GM21786 (cell line): ENCODE measurements at regions not wholly inside any gene's neighbourhood (a gene's known extent, or its start where the extent isn't known, plus 50 kb on each side); places are given as distances from the start of the nearest gene placed in this dataset.

Experiments used
- ATAC-seq: cut with Tn5 transposase; IDR thresholded peaks from one replicate; pipeline ENCODE4 v1.9.1; 2021; ENCODE audit not compliant: unreplicated experiment

DNA sequence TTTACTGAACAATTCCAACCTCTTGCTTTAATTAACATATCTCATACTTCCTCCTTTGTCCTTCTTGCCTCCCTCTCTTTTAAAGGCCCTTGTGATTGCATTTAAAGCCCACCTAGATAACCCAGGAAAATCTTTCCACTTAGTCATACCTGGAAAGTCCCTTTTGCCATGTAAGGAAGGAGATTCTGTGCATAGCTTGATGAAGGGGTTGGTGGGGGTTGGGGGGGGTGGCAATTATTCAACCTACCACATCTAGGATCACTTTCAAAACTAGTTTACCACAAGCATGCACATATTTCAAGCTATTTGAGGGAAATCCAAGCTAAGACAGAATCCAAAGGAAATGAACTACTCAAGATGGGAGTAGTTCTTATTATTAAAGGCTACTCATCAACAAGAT lies 249.1 kb upstream of the PTBP2 start:
- ATAC-seq = no peak

DNA sequence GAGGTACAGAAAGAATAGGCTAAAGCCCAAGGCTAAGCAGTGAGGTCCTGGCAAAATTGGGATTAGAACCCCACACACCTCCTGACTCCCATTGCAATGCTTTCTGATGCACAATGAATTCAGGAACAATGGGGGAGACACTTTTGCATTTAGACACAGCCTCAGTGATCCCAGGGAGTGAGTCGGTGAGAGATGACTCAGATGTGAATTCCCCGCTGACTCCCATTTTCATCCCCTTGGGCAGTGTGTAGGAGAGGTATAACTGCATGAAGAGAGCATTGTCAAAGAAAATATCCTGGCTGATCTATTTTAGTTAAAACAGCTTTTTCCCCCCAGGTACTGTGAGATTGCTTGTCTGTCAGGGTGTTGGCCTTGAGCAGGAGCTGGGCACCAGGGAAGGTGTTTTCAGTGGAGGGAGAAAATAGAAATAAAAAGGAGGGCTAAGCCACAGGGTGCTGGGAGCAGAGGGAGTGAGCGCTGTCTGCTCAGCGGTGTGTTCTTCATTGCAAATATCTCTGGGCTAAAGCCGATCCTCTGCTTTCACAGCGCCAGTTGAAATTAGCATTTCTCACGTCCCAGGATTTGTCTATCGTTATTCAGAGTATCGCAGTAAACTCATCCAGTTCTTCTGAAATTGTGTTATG lies 247.7 kb upstream of the PTBP2 start:
- ATAC-seq = no peak

DNA sequence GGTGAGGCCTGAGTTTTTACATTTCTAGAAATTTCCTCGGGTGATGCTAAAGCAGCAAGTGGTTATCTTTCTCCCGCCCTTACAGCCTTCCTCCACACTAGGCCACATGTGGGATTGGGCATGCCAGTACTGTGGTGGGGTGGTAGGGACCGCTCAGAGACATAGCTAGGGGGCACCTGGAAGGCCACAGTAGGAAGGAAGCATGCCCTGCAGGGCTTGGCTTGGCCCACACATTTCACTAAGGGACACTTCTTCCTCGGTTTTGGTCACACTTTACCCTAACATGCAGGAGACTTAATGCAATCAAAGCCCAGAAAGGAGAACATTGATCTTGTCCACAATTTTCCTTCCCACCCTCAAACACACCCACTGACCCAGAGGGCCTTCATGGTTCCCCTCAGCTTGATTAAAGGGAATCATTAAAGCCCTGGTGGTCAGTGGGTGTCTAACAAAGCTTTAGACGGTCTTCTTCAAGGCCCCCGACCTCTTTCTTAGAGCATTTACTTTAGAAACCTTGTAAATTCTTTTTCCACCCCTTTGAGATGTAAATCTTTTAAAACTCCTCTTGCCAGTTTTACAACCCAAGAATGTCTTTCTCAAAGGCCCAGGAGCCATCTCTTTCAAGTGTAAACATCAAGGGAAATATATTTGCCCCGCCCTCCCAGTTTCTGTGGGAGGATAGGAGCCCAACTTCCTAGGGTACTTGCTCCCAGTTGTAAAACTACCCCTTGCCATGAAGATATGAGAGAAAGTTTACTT lies 246.4 kb upstream of the PTBP2 start:
- no peak for ATAC-seq

DNA sequence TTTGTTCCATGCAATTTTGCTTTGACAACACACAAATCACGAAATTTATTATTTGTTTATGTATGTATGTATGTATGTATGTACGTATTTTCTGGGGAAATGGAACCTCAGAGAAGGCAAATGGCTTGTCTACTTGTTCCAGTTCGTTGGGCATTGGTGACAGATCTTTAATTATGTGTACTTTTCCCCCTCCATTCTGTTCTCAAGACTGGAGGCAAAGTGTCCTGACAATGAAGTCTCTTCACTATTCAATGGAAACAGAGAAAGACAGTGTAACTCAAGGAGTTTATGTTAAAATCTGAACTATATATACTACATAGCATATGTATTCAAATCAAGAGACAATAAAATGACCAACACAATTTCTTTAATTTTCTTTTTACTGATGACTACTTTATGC lies 245.7 kb upstream of the PTBP2 start:
- no peak for ATAC-seq

DNA sequence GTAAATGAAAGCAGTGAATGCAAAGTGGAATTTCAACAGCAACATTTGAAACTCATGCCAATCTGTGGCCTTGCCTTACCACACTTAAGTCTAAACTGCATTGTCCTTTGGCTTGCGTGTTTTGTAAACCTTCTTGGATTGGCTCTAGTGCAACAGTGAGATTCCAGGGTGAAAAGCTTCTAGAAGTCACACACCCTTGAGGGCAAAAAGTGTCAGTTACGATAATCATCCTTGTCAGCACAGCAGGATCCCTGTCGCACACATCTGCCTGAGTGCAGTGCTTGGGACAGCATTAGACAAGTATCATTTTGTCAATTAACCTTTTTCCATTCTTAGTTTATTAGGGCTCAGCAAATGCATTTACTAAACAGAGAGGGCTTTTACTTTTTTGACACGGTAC lies 243.4 kb upstream of the PTBP2 start:
- ATAC-seq = no peak

DNA sequence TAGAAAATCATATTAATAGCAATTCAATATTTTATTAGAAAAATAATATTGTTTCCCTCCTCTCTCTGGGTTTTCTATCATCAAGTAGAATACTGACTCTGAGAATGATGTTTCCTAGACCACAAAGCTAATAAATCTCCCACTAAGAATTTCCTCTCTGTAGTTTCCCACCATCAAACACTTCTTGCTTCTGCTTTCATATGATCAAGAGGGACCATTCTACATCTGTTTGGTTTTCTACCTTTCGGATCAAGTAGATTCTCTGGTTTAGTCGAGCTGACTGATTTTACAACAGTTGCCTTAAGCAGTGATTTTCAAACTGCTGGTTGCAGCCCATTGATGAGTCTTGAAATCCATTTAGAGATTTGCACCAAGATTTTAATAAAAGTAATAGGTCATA lies 240.2 kb upstream of the PTBP2 start:
- no peak for ATAC-seq

DNA sequence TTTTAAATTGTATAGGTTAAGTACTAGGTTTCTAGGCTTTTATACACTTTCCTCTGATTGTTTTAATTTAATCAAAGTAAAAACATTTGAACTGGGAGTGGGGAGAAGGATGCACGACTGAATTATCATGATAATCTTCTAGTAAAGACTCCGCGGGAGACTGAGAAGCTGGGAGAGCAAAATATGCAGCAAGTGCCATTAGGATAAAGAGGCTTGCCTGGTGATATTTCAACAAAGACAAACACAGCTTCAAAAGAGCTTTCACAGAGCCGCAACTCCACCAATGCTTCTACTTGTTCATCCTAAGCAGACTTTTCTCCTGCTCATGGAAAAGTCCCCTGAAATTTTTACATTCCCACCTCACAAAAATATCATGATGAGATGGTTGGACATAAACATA lies 239.0 kb upstream of the PTBP2 start:
- ATAC-seq = no peak

DNA sequence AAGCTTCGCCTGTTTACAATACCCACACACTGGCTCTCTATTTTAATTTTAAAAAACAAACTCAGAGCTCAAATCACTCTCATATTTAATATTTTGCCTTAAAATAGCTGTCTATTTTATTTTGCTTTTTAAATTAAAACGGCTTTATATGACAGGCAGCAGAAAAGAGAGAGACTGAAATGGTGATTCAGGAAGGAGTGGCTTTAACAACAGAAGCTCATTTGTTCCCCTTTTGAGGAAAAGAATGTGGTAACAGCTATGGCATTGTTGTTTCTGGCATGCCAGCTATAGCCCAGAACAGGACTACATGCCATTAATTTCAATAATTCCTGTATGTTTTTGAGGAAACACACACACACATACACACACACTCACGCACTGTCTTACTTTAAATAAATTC lies 234.2 kb upstream of the PTBP2 start:
- no peak for ATAC-seq

DNA sequence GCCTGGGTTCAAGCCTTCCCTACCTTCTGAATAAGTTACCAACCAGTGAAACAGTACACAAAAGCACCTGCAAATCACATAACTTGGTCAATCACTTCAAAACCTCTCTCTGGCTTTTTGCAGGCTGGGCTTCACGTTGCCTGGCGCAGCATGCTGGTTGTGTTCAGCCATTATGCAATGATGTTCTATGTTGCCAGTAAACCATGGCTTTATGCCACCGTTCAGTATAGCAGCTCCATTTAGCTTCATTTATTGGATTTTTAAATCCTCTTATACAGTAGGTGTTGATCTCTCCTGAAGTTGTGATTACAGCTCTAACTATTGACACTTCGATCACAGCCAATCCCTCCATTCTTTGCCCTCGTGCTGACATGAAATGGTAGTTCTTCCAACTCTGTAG lies 233.6 kb upstream of the PTBP2 start:
- ATAC-seq = no peak

DNA sequence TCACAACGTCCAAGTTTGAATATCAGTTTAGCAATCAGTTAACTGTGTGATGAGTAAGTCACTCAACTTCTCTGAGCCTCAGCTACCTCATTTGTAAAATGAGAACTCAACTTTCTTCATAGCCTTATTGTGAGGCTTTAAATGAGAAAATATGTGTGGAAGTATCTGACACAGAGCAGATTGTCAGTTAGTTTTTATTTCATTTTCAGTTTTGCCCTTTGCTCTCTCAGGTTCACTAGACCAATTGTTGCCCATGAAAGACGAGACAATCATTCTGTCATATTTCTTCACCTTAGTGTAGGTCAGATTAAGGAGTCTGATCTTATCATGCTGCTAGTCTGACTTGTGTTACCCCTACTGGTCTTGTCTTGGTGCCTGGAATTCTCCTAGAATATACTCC lies 232.8 kb upstream of the PTBP2 start:
- peak; percentile 84 for ATAC-seq

DNA sequence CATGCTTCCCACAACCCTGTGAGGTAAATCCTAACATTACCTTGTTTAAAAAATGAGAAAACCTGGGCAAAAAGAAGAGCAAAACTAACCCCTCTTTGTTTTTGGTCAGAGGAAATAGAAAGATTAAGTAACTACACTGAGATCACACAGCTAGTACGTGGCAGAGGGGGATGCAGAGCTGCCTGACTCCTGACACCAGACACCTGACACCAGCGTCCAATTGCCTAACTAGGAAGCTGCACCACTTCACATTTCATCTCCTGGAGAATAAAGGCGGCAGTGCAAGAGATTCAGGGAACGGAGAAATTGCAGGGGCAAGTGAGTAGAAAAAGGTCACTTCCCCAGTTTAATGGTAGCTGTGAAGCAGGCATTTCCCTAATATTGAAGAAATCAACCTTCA lies 229.3 kb upstream of the PTBP2 start:
- ATAC-seq = no peak

DNA sequence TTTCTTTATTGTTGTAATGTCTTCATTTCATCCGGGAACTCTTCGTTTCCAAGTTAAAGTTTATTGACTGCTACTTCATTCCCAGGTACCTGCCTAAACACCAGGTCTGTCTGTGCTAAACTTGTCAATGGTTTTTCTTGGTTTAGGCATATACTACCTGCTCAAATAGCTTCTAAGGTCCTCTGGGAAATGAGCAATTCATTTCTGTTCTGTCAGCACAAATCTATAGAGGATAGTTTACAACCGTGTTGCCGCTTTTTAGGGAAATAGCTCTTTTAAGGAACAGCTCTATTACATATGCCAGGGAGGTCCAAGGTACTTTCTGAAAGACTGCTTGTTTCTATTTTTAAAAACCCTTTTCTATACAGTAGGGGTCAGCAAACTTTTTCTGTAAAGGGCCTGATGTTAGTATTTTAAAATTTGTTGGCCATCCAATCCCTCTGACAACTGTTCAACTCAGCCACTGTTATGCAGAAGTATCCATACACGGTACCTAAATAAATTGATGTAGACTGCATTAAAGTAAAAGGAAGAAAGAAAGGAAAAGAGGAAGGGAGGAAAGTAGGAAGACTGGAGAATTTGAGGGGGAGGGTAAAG lies 222.7 kb upstream of the PTBP2 start:
- no peak for ATAC-seq

DNA sequence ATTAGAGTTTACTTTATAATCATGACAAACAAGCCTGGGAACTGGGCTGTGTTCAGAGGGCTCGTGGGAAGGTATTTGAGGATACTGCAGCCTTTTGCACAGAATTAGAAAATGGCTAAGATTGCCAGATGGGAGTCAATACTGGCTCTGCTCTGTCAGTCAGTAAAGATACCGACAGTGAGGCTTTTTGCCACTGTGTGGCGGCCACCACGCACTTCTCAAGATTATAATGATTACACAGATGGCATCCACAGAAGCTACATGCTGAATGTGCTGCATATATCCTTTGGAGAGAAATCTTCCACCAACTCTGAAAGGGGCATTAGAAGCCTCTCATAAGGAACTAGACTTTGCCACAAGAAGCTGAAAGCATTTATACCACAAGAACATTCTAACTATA lies 213.4 kb upstream of the PTBP2 start:
- no peak for ATAC-seq

DNA sequence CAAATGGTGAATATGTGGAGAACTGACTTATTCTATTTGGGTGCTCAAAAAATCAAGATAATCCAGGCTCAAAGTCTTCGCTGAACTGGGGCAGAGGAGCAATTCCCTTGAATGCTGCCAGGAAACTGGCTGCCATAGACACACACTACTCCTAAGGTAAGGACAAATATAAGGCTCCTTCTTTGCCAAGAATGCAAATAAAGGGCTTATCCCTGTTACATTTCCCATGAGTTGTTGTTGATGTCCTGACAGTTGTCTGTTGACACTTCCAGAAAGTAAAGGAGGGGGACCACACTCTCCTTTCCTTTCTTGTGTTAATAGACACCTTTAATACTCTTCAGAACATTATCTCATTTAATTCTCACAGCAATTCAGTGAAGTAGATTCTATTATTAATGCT lies 212.2 kb upstream of the PTBP2 start:
- ATAC-seq = no peak

DNA sequence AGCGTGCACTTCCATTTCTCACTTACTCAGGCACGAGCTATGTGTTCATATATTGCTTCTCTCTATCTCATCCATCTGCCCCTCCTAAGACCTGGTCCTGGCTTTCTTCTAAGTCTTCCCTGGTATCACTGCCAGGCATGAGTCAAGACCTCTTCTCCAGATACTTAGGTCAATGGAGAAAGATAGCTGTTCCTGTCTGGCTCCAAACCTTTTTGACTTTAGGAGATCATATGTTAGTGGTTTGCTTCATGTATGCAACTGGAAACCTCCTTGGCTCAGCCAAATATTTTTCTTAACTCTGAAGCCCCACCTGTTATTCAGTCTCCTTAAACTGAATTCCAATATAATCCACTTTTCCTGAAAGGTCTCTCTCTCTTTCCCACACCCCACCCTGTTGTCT lies 211.6 kb upstream of the PTBP2 start:
- ATAC-seq = no peak

DNA sequence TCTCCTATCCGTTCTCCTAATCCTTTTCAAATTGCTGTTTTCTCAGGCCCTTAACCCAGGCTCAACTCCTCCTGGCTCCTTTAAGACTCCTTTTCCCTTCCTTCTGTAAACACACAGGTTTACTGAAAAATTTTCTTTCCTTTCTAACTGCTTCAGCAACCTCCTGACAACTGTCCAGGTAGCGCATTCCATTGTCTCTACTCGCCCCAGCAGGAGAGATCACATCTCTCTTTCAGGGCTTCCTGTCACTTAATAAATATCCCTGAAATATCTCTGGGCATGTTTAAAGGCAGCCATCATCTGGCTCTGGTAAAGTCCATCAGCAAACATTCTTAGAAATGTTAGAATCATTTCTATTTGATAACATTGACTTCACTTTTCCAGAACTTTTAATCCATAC lies 211.2 kb upstream of the PTBP2 start:
- no peak for ATAC-seq

DNA sequence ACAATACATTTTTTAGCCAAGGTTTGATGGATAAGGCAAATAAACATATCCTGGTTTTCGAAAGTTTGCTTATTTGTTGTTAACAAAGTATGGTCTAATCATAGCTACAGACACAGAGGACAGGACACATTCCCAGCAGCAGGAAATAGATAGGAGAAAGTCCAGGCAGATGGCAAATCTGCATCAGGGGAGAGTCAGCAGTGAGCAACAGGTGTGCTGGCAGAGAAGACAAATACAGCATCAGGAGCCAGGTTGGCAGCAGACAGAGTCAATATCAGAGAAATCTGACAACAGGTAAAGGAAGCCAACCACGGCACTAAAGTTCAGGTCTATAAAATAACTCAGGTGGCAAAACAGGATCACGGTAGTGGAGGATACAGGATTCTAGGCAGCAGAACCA lies 210.7 kb upstream of the PTBP2 start:
- no peak for ATAC-seq

DNA sequence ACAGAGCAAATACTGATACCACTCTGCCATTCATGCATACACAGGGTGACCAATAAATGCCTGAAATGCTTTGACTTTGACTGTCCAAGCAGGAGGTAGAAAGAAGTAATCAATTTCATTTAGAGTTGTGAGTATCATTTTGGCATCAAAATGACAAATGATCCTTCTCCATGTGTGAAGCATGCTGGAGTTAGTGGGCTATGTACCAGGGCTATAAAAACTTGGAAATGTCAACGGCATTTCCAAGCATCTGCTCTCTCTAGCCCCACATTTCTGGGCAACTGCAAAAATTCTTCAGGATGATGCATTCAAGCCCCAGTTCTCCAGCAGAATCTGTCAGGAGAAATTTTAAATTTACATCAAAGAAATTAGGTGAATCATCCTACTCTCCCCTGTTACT lies 208.4 kb upstream of the PTBP2 start:
- no peak for ATAC-seq

DNA sequence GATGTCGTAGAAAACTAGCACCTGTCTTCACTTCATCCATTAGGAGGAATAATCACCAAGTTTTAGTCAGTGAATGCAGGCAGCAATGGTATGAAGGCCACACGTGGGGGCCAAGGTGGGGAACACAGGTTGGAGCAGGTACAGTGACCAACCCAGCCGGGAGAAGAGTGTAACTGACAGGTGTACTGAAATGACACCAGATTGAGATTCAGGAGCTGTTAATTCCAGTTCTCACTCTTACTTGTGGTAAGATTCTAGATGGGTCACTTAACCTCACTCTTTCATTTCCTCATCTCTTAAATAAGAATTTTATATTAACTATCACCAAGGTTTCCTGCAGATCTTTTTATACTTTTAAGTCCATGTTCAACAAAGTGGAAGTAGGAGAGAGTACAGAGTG lies 206.2 kb upstream of the PTBP2 start:
- ATAC-seq = peak; percentile 75

DNA sequence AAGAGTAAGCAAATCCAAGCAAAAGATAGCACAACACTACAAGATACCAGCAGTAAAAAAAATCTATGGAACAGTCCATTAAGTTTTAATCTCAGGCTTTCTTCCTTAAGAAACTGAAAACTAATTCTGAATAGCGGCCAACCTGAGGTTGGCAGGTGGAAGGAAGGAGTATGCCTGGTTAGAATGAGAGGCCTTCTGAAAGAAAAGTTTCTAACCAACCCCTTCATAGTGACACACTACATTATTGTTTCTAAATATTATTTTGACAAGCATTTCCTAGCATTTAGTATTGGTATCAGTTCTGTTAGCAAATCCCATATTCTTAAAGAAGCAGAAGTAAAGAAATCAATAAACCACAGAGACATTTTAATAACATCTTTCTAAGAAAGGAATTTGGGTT lies 205.7 kb upstream of the PTBP2 start:
- ATAC-seq = no peak

DNA sequence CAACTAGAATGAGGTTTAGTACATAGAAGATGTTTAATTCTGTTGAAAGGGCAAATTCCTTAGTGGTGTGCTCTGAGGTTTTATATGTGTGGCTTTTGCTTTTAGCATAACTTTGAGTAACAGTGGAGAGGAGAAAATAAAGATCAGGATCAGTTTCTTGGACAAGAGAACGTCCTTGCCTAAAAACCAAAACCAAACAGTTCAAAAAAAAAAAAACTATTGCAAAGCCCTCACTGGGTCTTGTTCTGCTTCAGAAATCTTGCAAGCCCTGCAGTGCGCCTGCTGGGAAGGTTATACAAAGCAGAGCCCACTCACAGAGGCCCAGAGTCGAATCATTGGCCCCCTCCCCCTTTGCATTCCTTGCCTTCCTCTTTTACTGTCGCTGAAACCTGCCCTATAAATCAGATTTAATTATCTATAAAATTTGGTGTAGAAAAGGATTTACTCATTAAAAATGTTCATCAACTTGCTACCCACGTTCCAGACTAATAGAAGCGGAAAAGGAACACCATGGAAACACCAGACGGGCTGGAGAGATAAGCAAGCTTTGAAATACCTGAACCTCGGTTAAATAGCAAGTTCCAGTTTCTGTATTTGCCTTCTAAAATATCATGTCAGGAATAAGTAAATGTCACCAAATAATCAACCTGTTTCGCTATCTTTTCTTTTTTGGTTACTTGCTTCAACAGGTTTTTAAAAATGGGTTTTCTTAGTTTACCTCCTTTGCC lies 201.6 kb upstream of the PTBP2 start:
- ATAC-seq = no peak

DNA sequence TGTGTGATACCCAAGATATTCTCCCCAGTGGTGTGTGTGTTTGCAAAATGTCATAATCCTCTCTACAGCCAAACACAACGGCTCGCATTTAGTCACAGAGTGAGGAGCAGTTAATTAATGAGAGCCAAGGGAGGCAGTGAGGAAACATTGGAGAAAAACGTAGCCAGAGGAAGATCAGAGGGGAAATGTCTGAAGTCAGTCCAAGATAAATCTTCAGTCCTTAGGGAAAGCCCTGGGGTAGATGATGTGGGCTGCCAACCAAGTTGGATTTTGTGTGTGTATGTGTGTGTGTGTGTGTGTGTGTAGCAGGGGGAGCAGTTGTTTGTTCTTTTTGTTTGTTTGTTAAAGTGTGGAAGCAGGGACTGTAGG lies 201.0 kb upstream of the PTBP2 start:
- no peak for ATAC-seq
